ENCODE measurements at regions not wholly inside any gene's neighbourhood (a gene's known extent, or its start where the extent isn't known, plus 50 kb on each side); places are given as distances from the start of the nearest gene placed in this dataset.

GRCh38 chr2:35409762-35410161, 945.8 kb upstream of the CRIM1 start:
- no peak for TF ChIP-seq EZH2phosphoT487 (IDR thresholded peaks at IDR 0.05; ENCODE audit: borderline replicate concordance, low read depth)
- TF ChIP-seq TEAD4 (IDR thresholded peaks at IDR 0.05; ENCODE audit: borderline replicate concordance, insufficient read depth) = no peak
- TF ChIP-seq MAX (IDR thresholded peaks at IDR 0.05; ENCODE audit: low read depth) = no peak

Data from SK-N-SH (cell line).